ENCODE measurements at regions not wholly inside any gene's neighbourhood (a gene's known extent, or its start where the extent isn't known, plus 50 kb on each side); places are given as distances from the start of the nearest gene placed in this dataset.

DNA sequence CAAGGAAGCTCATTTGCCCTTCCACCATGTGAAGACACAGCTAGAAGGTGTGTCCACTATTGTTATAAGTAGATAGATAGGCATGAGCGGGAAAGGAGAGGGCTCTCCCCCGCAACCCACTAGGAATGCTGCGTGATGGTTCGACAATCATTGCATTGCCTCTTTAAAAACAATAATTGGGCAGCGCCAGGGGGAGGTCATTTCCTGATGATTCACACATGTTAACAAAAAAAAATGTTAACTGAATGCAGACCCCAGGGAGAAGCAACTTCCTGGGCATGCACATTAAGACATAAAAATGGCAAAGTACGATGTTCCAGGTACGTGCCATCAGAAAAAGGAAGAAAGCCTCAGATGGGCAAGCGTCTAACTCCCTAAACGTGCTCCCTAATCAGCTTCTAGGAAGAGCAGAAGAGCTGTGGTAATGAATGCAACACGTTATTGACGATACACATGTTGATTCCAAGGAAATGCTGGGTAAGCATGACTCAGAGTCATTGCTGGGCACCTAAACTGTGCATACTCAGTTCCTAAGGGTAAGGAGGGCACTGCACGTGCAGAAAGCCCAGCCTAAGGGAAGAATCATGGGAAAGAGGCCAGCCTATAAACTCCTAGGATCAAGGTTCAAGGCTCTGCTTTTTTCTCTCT, 113.7 kb downstream of the FAM217A start:
- TF ChIP-seq GATA3 (IDR thresholded peaks at IDR 0.05; ENCODE audit: low read depth, low read length) (no peak), GATA2 (IDR thresholded peaks at IDR 0.05; ENCODE audit: low read depth, low read length) (no peak)

- TF ChIP-seq GATA2 (IDR thresholded peaks at IDR 0.05; ENCODE audit: low read depth, low read length) (no peak), GATA3 (IDR thresholded peaks at IDR 0.05; ENCODE audit: low read depth, low read length) (no peak)
Observed at GRCh38 chr6:3966426-3966825, 112.5 kb downstream of the FAM217A start.

DNA sequence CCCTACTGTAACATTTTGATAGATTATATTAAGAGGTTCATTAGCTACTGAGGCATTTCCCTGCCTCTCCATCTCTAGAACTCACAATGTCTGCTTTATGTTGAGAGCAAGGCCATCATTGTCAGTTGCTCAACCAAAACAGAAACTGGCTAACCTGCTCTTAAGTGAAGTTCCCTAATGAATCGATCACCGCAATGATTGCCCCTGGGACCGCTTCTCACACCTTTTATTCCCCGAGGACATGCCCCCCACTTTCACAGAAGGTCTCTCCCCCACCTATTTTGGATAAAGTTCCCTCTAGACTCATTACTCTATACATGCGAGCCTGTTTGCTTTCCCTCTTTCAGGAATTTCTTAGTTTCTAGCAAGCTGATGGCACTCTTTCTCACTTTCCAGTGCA, 108.8 kb downstream of the FAM217A start:
- TF ChIP-seq GATA3 (IDR thresholded peaks at IDR 0.05; ENCODE audit: low read depth, low read length), result no peak
- TF ChIP-seq GATA2 (IDR thresholded peaks at IDR 0.05; ENCODE audit: low read depth, low read length), result no peak

DNA sequence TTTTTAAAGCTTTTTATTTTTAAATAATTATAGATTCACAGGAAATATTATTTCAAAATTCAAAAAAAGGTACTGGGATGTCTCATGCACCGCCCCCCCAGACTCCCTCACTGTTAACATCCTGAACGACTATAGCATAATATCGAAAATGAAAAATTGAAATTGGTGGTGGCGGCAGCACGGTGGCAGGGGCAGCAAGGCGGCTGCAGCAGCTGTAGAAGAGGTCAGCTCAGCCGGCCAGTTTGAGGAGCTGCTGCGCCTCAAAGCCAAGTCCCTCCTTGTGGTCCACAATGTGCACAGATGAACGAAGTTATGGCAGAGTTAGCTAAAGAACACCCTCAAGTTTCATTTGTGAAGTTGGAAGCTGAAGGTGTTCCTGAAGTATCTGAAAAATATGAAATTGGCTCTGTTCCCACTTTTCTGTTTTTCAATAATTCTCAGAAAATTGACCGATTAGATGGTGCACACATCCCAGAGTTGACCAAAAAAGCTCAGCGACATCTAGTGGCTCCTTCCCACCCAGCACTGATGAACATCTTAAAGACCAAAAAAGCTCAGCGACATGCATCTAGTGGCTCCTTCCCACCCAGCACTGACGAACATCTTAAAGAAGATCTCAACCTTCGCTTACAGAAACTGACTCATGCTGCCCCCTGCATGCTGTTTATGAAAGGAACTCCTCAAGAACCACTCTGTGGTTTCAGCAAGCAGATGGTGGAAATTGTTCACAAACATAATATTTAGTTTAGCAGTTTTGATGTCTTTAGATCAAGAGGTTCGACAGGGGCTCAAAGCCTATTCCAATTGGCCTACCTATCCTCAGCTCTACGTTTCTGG, 100.8 kb downstream of the FAM217A start:
- no peak for TF ChIP-seq GATA2 (IDR thresholded peaks at IDR 0.05; ENCODE audit: low read depth, low read length)

DNA sequence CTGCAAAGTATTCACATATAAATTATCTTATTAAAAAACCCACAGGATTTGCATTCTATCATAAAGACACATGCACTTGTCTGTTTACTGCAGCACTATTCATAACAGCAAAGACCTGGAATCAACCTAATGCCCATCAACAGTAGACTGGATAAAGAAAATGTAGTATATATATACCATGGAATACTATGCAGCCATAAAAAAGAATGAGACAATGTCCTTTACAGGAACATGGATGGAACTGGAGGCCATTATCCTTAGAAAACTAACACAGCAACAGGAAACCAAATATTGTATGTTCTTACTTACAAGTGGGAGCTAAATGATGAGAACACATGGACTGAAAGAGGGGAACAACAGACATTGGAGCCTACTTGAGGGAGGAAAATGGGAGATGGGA, 97.0 kb downstream of the FAM217A start:
- TF ChIP-seq GATA3 (IDR thresholded peaks at IDR 0.05; ENCODE audit: low read depth, low read length) (no peak), GATA2 (IDR thresholded peaks at IDR 0.05; ENCODE audit: low read depth, low read length) (no peak)

DNA sequence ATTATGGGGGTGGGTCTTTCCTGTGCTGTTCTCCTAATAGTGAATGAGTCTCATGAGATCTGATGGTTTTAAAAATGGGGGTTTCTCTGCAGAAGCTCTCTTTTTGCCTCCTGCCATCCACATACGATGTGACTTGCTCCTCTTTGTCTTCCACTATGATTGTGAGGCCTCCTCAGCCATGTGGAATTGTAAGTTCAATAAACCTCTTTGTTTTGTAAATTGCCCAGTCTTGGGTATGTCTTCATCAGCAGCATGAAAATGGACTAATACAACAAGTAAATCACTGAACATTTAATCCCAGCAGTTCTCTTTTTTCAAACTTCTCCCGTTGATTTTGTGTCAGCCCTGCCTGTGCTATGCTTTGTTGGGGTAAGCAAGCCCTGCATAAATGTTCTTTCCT, 95.2 kb downstream of the FAM217A start:
- no peak for TF ChIP-seq GATA3 (IDR thresholded peaks at IDR 0.05; ENCODE audit: low read depth, low read length)
- TF ChIP-seq GATA2 (IDR thresholded peaks at IDR 0.05; ENCODE audit: low read depth, low read length), result no peak

GRCh38 chr6:3984494-3984893, 94.4 kb downstream of the FAM217A start:
- TF ChIP-seq GATA3 (IDR thresholded peaks at IDR 0.05; ENCODE audit: low read depth, low read length) (no peak), GATA2 (IDR thresholded peaks at IDR 0.05; ENCODE audit: low read depth, low read length) (no peak)

- TF ChIP-seq GATA3 (IDR thresholded peaks at IDR 0.05; ENCODE audit: low read depth, low read length), result no peak
- no peak for TF ChIP-seq GATA2 (IDR thresholded peaks at IDR 0.05; ENCODE audit: low read depth, low read length)
Observed at GRCh38 chr6:3986241-3986640, 92.7 kb downstream of the FAM217A start.

GRCh38 chr6:3987053-3987452, 91.9 kb downstream of the FAM217A start:
- no peak for TF ChIP-seq GATA3 (IDR thresholded peaks at IDR 0.05; ENCODE audit: low read depth, low read length)
- TF ChIP-seq GATA2 (IDR thresholded peaks at IDR 0.05; ENCODE audit: low read depth, low read length), result no peak

DNA sequence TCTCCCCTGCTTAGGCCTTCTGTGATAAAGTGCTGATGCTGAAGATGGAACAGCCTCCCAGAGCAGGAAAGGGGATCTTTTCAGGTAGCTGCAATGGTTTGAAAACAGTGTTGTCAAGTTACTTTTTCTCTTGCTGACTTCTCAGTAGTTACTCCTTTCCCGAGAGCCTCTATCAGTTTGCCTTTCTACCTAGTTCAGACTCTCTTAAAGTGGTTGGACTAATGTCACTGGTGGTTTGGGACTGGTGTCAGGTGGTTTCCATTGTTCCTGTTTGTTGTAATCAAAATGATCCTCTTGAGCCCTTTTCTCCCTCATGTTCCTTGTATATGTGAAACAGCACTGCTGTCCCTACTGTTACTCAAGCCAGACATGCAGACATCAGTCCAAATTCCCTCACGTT, 91.4 kb downstream of the FAM217A start:
- TF ChIP-seq GATA3 (IDR thresholded peaks at IDR 0.05; ENCODE audit: low read depth, low read length) (no peak), GATA2 (IDR thresholded peaks at IDR 0.05; ENCODE audit: low read depth, low read length) (no peak)

DNA sequence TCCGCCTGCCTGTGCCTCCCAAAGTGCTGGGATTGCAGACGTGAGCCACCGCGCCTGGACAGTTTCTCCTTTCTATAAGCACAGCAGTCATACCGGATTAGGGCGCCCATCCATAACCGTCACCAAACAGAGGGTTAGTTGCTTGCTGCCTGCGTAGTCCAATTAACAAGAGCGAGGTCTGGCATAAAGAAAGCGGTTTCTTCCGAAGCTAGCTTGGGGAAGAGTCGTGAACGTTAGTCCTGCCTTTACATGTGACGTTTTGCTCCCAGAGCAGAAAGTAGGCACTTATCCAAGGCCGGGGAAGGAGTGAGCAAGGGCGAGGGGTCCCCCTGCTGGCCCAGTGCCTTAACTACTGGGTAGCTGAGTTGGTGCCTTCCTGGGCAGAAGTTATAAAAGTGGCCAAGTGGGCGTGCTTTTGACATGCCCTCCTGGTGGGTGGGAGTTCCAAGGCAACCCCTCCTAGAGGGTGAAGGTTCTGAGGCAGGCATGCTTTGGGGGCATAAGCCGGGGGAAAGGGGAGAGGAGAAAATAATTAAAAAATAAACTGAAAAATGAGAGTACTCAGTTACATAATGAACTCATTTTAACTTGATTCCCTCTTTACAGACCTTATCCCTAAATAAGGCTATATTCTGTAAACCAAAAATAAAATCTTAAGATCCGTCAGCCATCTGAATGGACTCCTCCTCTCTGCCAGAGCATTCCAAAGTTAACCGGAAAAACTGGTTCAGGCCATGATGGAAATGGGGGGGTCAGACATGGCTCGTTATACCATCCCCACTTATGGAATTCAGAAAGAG, 88.0 kb downstream of the FAM217A start:
- TF ChIP-seq GATA2 (IDR thresholded peaks at IDR 0.05; ENCODE audit: low read depth, low read length), result no peak
- no peak for TF ChIP-seq GATA3 (IDR thresholded peaks at IDR 0.05; ENCODE audit: low read depth, low read length)

DNA sequence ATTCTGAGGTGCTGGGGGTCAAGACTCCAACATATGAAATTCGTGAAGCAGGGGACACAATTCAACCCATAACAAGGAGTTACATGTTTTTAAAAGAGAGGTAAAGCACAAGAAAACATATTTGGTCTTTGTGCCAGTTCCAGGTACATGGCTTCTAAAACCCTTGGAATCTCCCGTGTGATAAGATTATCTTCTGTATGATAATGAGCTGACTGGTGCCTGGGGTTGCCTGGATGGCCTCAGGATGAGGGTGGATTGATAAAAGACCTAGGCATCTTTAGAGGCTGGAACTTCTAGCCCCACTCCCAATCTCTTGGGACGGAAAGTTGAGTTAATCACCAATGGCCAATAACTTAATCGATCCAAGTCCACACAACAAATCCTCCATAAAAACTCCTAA, 87.0 kb downstream of the FAM217A start:
- TF ChIP-seq GATA2 (IDR thresholded peaks at IDR 0.05; ENCODE audit: low read depth, low read length) (no peak), GATA3 (IDR thresholded peaks at IDR 0.05; ENCODE audit: low read depth, low read length) (no peak)

- TF ChIP-seq GATA2 (IDR thresholded peaks at IDR 0.05; ENCODE audit: low read depth, low read length) (no peak), GATA3 (IDR thresholded peaks at IDR 0.05; ENCODE audit: low read depth, low read length) (no peak)
Observed at GRCh38 chr6:3996349-3996748, 82.6 kb downstream of the FAM217A start.

DNA sequence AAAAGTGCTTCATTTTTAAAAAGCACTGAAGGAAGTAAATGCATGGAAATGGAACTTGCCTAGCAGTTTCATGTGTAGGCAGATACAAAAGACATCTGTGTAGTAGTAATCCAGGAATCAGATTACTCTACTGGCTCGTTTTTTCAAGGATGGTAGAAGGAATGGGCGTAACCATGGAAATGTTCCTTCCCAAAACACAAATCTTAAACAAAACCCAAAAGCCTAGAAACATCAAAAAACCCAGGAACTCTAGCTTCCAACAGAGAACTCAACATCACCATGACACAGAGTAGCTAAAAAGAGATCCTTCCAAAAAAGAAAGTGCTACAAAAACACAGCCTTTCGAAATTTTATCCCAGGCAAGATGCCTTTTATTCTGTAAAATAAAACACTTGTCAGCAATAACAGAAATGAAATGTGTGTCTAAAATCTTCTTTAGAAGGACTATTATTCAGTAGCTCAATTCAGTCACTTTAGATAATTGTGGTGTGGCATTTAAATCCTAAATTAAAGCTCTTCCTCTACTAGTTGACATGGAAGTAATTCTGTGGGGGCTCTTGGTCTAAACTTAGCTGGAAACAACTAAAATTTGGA, 81.7 kb downstream of the FAM217A start:
- TF ChIP-seq GATA2 (IDR thresholded peaks at IDR 0.05; ENCODE audit: low read depth, low read length) (no peak), GATA3 (IDR thresholded peaks at IDR 0.05; ENCODE audit: low read depth, low read length) (no peak)

Data from SH-SY5Y (cell line).